Stimulated activated CD4-positive, alpha-beta T cell treated with anti-CD3 and anti-CD28 coated beads, Interleukin-4, amount 100 ng/mL, for 48 hours (primary cell): ENCODE measurements at regions not wholly inside any gene's neighbourhood (a gene's known extent, or its start where the extent isn't known, plus 50 kb on each side); places are given as distances from the start of the nearest gene placed in this dataset.
"Not testable (repeated sequence)": the region's sequence is repeated elsewhere in the genome, so short reads cannot be mapped to it uniquely, and the experiment has no call there.

ENCODE experiments used
- DNase-seq, 2 donors: peaks; one replicate each; pipeline ENCODE4 v3.0.0-alpha.2; 2020; ENCODE audit warnings: low read depth in 2 of 2

DNA sequence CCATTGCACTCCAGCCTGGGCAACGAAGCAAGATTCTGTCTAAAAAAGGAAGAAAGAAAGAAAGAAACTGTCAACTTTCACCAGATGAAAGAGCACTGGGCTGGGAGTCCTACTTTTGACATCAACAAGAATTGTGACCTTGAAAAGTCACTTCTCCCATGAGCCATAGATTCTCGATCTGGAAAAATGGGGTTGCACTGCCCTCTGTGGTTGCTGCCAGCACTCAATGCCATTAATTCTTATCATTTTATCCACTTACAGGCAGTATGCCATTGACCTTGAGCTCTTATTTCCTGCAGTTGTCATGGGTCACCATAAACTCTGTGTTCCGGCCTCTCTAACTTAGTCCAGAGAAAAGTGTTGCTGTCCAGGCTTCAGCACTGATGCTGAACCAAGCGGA is 137.2 kb downstream of the NOC3L start:
- no peak for DNase-seq

GRCh38 chr10:94230134-94230785 is 132.5 kb downstream of the NOC3L start:
- no peak for DNase-seq

- no peak for DNase-seq
These were observed 129.9 kb downstream of the NOC3L start for GRCh38 chr10:94232711-94233383.

DNA sequence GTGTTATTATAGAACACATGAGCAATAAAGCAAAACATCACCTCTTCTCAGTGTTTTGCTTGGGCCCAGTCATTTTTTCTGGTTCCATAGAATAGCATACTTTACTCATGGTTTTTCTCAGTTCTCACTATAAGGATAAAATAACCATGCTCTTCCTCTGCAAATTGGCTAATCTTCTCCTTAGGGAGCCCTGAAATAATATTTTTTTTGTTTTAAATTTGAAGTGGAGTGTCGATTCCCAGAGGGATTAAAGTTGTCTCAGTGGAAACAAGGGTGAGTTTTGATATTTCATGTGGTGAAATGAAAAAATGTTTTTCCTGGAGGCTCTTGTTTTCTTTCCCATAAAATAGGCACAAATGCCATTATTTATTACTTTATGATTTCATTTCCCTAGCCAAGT is 127.3 kb downstream of the NOC3L start:
- DNase-seq: no peak

DNA sequence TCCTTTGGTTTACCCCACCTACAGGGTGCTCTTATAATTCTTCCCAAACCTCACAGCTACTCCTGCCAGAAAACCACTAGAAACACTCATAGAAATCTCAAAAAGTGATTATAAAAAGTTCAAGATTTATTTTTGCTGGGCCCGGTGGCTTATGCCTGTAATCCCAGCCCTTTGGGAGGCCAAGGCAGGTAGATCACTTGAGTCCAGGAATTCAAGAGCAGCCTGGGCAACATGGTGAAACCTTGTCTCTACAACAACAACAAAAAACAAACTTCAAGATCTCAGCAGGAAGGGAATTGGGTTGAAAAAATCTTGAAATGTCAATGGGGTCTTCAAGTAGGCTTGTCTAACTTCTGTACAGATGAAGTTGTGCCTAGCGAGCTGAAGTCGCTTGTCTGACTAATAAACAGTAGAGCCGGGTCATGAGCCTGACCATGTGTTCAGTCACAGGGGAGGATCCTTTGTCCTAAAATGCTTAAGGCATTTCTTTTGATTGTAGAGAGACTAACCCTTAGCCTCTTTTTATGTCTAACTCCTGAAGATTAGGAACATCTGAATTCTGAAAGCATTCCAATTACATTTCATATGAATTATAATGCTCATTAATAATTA is 124.6 kb downstream of the NOC3L start:
- no peak for DNase-seq

- DNase-seq: no peak
These were observed 123.0 kb downstream of the NOC3L start for GRCh38 chr10:94239696-94240095.

GRCh38 chr10:94240491-94240890 is 122.2 kb downstream of the NOC3L start:
- no peak for DNase-seq

DNA sequence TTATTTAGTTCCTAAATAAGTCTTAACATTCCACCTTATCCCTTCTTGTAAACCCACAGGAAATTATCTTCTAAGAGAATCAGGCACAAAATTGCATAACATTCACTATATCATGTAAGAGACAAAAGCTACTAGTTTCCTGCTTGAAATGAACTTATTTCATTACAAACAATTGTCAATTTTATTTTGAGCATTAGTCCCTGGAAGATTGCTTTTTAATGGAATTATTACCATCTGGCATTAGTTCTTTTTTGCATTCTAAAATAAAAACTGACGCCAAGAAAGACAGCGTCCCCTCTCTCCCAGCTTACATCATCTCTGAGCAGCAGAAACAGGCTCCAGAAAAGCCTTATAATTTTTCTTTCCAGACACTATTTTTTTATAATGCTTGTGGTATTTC is 121.8 kb downstream of the NOC3L start:
- DNase-seq: no peak

GRCh38 chr10:94251098-94251497 is 111.6 kb downstream of the NOC3L start:
- DNase-seq: no peak

- DNase-seq: no peak
These were observed 111.2 kb downstream of the NOC3L start for GRCh38 chr10:94251568-94251967.

DNA sequence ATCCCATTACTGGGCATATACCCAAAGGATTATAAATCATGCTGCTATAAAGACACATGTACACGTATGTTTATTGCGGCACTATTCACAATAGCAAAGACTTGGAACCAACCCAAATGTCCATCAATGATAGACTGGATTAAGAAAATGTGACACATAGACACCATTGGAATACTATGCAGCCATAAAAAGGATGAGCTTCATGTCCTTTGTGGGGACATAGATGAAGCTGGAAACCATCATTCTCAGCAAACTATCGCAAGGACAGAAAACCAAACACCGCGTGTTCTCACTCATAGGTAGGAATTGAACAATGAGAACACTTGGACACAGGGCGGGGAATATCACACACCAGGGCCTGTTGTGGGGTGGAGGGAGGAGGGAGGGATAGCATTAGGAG is 105.3 kb downstream of the NOC3L start:
- not testable (repeated sequence) for DNase-seq

DNA sequence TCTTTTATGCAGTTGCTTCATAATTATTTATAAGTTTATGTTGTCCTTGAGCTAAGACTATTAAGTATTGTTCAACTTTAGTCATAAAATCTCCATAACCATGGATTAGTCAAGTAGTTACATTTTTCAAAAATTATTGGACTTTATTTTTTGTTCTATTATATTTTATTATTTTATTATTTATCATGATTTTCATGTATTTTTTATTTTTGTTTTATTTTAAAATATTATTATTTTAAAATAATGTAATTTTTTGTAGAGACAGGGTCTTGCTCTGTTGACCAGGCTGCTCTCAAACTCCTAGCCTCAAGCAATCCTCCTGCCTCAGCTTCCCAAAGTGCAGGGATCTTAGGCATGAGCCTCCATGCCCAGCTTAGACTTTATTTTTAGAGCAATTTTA is 102.3 kb downstream of the NOC3L start:
- DNase-seq: no peak

DNA sequence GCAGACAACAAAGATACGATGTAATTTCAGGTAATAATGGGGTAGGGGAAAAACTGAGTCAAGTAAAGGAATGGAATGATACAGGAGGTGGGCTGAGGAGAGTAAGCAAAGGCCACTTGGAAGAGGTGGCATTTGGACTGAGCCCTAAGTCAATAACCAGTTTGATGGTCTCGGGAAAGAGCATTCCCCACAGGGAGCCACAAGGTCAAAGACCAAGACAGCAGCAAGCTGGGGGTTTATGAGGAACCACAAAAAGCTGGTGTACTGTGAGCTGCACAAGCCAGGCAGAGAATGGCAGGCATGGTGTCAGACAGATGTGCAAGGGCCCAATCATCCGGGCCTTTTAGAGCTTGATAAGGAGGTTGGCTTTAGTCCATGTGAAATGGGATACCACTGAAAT is 98.7 kb downstream of the NOC3L start:
- no peak for DNase-seq

- no peak for DNase-seq
These were observed 96.6 kb downstream of the NOC3L start for GRCh38 chr10:94266091-94266490.

- DNase-seq: no peak
These were observed 94.1 kb downstream of the NOC3L start for GRCh38 chr10:94268652-94269051.

GRCh38 chr10:94274142-94274787 is 88.5 kb downstream of the NOC3L start:
- DNase-seq: no peak

- no peak for DNase-seq
These were observed 86.6 kb downstream of the NOC3L start for GRCh38 chr10:94276140-94276539.

DNA sequence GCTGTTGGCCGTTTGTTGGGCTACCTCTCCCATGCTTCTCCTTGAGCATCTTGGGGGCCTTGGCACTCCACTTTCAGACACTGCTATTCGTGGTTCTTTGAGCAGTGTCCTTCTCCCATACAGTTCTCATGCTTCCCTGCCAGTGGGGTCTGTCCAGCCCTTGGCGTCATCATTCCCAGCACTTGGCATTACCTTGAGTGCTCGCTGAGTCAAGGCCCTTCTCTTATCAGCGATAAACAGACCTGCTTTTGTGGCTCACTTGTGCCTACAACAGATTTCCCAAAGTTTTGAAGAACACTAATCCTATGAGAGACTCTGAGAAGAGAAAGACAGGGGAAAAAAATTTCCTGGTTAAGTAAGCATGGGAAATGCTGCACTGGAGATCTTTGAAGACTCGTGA is 85.3 kb downstream of the NOC3L start:
- DNase-seq: no peak

- DNase-seq: peak; percentile 39 to 62
These were observed 82.7 kb downstream of the NOC3L start for GRCh38 chr10:94279835-94280709.

DNA sequence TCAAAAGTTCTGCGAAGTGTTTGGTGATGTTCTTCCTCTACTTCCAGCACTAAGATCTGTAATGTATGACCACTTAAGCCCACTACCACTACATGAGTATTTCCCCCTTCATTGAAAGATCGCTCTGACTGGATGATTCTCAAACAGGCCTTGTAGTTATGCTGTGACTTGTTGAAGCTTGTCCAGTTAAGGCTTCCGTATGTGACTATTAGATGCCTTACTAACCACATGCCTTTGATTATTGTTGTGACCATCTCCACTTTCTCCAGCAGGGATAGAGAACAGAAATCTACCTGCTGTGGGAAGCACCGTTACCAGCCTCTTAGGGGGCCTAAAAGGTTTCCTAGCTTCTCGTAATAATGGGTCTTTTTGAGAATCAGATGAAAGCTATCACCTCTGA is 81.1 kb downstream of the NOC3L start:
- no peak for DNase-seq

DNA sequence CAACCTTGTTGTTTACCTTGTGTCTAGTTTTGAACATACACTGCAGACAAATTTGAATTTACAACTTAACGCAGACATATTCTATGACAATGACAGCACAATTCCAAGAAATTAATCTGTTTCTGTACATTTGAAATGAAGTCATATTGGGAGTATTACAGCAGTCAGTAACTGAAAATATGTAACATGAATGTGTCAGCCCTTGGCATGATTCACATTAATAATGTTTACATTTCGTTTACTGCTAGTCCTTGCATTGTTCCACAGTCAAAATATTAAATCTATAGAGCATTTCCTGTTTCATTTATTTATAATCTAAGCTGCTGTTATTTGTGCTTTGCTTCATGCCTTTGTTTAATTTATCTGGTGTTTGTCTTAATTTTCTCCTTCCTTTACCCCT is 80.4 kb downstream of the NOC3L start:
- DNase-seq: no peak
